AG09319 (cell line): ENCODE measurements at regions not wholly inside any gene's neighbourhood (a gene's known extent, or its start where the extent isn't known, plus 50 kb on each side); places are given as distances from the start of the nearest gene placed in this dataset.

ENCODE experiments used
- DNase-seq: peaks from one replicate; pipeline ENCODE4 v3.0.0-alpha.2; 2010; ENCODE audit warnings: low read depth; ENCODE audit errors: extremely low read depth
- CTCF ChIP-seq: IDR thresholded peaks from 2 replicates; pipeline ENCODE4 v1.5.1; 2011; ENCODE audit warnings: low read depth, mild to moderate bottlenecking, inconsistent platforms, low read length, moderate library complexity

- no peak for TF ChIP-seq CTCF
- DNase-seq: no peak
These were observed 77.9 kb upstream of the ATG10 start for GRCh38 chr5:81893961-81894360.

GRCh38 chr5:81884871-81885270, 87.0 kb upstream of the ATG10 start:
- no peak for TF ChIP-seq CTCF
- no peak for DNase-seq

GRCh38 chr5:81883371-81883770, 88.5 kb upstream of the ATG10 start:
- no peak for DNase-seq
- TF ChIP-seq CTCF: no peak

GRCh38 chr5:81881595-81881994, 90.2 kb upstream of the ATG10 start:
- DNase-seq: no peak
- no peak for TF ChIP-seq CTCF

GRCh38 chr5:81879936-81880335, 91.9 kb upstream of the ATG10 start:
- DNase-seq: no peak
- TF ChIP-seq CTCF: no peak

- DNase-seq: no peak
- no peak for TF ChIP-seq CTCF
These were observed 93.5 kb upstream of the ATG10 start for GRCh38 chr5:81878333-81878732.

- TF ChIP-seq CTCF: no peak
- DNase-seq: no peak
These were observed 104.8 kb upstream of the ATG10 start for GRCh38 chr5:81866994-81867393.
